IPS-NIHi7 (cell line): ENCODE measurements at regions not wholly inside any gene's neighbourhood (a gene's known extent, or its start where the extent isn't known, plus 50 kb on each side); places are given as distances from the start of the nearest gene placed in this dataset.
"Not testable (repeated sequence)": the region's sequence is repeated elsewhere in the genome, so short reads cannot be mapped to it uniquely, and the experiment has no call there.

ENCODE experiments used
- DNase-seq: peaks from one replicate; pipeline ENCODE4 v3.0.0; 2012; ENCODE audit warnings: mixed read lengths; ENCODE audit errors: extremely low spot score

- no peak for DNase-seq
Observed at GRCh38 chr1:5686925-5687706, 305.1 kb downstream of the NPHP4 start.

DNA sequence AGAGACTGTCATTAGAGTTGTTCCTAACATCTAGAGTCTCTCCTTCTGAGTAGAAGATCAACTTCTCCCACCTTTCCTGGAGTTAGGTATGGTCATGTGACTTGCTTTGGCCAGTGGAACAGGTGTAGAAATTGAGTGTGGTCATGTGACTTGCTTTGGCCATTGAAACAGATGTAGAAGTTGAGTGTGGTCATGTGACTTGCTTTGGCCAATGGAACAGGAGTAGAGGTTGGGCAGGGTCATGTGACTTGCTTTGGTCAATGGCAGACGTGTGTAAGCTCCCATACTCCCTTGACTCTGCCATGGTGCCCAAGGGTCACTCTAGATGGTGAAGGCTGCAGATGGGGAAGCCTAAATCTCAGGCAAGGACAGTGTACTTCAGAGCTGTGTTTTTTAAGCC is 306.0 kb downstream of the NPHP4 start:
- no peak for DNase-seq

- no peak for DNase-seq
Observed at GRCh38 chr1:5685446-5686040, 306.7 kb downstream of the NPHP4 start.

DNA sequence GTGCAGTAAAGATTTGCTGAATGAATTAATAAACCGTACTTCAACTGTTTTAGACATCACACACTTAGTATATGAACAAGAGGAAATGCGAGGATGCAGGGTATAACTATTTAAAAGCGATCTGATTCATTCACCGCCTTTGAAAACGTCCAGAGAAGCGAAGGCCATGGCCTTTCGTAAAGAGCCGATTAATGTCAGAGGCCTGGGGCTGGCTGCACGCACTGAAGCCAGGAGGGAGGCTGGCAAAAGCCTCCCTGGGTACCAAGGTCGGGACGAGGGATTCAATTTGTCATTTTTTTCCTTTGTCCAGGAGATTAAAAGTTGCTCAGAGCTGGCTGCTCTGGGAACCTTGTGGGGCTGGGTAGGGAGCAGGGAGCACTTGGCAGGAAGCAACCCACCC is 307.4 kb downstream of the NPHP4 start:
- no peak for DNase-seq

- DNase-seq: no peak
Observed at GRCh38 chr1:5683446-5683845, 308.8 kb downstream of the NPHP4 start.

DNA sequence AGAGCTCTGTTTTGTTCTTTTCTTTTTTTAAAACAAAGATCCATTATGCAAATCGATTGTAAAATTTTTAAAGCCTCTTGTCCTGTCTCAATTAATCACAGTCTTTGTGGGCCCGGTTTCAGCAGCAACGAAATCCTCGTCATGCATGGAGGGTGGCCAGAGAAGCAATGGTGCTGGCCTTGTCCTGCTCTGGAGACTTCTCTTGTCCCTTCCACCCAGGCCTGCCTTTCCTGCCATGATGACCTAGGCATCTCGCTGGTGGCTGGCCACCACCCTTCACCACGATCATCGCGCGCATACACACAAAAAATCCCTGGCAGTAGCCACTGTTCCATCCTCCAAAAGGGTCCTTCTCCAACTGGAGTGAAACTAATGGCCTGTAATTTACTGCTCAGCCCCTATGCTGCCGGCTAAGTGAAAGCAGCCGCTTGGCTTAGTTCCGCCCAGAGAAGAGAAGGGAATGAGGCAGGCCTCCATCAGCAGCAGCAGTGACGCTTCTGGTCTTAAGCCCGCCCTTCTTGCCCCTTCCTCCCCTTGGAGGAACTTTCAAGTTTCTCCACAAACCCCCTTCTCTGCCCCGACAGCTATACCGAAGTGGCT is 309.5 kb downstream of the NPHP4 start:
- DNase-seq: no peak

- no peak for DNase-seq
Observed at GRCh38 chr1:5681654-5682053, 310.6 kb downstream of the NPHP4 start.

DNA sequence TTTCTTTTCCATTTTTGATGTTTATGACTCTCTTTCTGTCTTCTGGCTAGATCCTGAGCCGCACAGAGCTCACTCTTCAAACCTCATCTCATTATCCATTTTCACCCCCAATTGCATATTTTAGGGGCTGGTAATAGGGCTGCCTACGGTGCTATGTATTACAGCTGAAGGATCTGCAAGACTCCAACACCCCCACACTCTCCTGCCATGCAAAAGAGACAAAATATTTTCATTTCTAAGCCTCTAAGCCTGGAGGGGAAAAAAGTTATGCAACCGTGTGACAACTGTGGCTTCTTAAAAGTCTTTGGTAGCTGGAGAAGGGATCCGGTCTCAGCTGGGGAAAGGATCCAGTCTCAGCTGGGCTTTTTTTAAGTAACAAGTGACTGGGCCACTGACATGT is 311.6 kb downstream of the NPHP4 start:
- DNase-seq: no peak

DNA sequence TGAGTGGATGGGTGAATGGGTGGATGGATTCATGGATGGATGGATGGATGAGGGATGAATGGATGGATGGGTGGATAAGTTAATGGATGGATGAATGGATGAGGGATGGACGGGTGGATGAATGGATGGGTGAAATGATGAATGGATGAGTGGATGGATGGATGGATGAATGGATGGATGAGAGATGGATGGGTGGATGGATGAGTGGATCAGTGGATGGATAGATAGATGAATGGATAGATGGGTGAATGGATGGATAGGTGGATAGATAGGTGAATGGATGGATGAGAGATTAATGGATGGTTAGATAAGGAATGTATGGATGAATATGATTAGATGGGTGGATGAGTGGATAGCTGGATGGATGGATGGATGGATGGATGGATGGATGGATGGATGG is 313.5 kb downstream of the NPHP4 start:
- no peak for DNase-seq

DNA sequence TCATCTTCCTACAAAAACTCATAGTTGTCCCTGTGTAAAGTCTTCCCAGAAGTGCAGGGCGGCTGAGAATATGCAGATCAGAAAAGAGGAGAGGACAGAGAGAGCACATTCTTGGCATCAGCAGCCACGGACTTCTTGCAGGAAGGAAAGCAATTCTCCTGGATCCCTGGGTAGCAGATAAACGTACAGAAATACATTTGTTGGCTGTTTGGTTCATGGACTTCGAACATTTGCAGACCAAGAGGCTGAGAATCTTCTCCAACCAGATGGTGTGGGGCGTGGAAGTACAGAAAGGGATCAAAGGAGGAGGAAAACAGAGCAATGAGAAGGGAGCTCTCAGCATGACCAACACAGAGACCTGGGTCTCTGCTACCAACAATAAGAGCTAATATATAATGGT is 319.9 kb downstream of the NPHP4 start:
- not testable (repeated sequence) for DNase-seq

DNA sequence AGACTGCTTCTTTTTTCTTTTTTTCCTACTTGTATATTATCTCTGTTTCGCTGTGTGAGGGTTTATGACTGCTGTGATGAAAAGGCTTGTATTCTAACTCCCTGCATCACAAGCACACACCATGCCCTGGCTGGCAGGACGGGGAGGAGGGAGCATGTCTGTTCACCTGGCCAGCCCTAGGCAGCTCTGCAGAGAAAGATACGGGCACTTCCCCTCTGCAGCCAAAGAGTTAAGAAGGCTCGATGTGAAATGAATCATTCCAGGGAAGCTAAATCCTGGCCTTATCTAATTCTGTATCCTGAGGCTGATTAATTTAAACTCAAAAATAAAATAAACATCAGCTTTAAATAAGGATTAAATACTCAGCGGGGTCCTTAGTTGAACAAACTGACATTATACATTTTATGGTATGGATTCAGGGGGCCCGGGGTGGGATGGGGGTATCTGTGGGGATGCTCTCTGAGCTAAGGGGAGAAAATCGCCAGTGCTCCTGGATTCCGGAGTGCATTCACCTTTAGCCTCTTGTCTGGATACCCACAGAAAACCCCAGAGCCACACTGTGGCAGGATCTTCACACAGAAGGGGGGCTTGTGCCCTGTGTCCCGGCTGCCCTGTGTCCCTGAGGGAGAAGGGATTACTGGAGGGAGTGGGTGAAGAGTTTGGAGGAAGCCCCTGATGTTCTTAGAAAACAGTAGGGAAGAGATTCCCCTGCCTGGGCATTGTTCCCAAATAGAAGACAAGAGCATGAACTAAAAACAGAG is 321.5 kb downstream of the NPHP4 start:
- no peak for DNase-seq

DNA sequence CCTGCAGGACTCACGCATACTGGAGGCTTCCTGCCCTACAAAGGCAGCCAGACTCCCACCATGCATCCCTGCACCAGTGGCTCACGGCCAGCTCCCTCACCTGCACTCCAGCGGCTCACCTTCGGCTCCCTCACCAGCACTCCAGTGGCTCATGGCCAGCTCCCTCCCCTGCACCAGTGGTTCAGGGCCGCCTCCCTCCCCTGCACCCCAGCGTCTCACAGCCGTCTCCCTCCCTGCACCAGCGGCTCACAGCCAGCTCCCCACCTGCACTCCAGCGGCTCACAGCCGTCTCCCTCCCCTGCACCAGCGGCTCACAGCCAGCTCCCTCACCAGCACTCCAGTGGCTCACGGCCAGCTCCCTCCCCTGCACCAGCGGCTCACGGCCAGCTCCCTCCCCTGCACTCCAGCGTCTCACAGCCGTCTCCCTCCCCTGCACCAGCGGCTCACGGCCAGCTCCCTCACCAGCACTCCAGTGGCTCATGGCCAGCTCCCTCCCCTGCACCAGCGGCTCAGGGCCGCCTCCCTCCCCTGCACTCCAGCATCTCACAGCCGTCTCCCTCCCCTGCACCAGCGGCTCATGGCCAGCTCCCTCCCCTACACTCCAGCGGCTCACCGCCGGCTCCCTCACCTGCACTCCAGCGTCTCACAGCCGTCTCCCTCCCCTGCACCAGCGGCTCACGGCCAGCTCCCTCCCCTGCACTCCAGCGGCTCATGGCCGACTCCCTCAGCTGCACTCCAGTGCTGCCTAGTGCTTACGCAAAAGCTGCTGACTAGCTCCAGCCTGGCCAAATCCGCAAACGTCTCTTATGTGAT is 324.5 kb downstream of the NPHP4 start:
- DNase-seq: no peak

DNA sequence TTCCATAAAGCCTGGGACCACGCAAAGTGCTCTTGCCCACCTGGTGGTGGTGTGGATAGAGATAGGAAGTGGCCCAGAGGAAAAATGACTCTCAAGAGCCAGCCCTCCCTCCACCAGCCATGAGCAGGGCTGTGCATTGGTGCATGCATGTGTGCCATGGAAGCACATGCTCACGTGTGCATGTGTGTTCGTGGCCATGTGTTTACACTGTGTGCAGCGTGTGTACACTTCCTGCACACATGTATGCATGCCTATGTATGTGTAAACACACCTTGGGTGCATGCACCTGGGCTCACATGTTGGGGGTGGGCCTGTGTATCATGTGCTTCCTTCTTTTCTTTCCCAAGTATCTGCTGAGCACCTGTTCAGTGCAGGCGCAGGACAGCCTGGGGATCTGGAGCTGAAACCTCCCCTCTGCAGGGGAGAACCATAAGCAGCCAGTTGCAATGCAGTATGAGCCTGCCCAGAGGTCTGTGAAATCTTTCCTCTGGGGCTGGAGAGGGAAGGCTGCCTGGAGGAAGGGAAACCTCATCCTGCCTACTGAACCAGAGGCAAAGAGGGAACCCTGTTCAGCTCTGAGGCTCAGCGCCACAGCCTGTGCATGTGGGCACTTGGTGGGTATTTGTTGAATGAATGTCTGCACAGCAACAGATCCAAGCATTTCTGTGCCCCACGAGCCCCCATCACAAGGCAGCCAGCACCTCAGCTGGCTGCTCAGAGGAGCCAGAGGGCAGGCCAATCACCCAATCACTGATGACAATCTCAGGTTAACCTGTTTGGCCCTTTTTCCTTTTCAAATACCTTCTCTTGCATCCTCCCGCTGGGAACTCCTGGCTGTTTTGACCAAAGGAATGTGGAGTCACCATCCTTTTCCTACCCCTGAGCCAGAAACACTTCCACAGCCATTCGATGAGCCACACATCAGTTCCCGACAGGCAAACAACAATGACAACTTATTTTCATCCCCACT is 327.0 kb downstream of the NPHP4 start:
- no peak for DNase-seq

GRCh38 chr1:5664081-5664768 is 328.0 kb downstream of the NPHP4 start:
- no peak for DNase-seq

DNA sequence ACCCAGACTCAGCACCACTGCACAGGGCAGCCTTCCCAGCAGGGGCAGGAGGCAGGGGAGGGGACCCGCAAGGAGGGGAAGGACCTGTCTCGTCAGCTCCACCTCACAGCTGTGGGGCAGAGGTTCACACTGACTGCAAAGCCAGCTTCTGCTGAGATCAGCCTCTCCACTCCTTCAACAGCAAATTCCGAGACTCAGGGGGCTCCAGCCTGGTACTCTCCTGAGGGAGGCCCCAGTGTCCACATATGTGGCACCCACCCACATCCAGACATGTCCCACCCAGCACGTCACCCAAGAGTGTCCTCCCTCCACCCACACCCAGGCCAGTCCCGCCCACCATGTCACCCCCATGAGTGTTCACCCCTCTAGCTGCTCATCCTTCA is 329.5 kb downstream of the NPHP4 start:
- DNase-seq: no peak

DNA sequence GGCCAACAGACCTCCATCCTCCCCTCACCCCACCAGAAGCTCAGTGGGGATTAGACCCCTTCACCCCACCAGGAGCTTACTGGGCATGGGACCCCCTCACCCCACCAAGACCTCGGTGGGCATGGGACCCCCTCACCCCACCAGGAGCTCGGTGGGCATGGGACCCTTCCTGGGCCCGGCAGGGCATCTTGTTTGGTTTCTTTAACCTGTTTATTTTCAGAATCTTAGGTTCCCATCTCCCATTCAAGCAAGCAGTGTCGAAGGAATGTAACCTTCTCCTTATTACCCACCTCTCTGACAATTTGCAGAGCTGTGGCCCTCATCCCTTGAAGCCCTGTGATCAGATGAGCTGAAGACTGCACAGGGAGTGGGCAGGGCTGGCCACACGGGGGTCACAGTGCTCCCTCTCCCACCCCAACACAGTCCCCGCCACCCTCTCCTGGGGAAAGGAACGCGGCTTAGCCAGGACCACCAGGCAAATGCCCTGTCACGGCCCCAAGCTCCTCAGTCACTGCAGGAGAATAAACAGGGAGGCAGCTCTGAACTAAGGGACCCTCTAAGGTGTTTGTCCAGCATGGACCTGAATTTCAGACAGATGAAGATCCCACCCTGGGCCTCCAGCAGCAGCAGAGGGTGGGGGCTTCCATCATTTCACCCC is 330.0 kb downstream of the NPHP4 start:
- DNase-seq: no peak

- DNase-seq: no peak
Observed at GRCh38 chr1:5661196-5662085, 330.8 kb downstream of the NPHP4 start.
